ENCODE measurements at regions not wholly inside any gene's neighbourhood (a gene's known extent, or its start where the extent isn't known, plus 50 kb on each side); places are given as distances from the start of the nearest gene placed in this dataset.

DNA sequence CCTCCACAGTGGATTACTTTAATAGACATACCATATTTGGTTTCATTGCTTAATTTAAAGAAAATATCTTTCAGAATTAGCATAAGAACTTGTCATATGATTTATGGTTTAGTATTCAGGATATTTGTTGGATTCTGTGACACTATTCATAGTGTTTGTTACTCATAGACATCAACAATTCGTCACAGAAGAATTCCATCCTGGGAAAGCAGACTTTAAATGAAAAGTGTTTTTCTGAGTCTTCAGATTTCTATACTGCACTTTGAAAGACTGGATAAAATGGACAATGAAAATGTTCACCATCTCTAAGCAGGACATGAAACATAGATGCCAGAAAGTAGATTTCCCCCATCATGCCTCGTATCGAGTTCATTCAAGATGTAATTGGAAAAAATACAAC is 435.6 kb upstream of the ONECUT1 start:
- no peaks in the 10 kb centered on the region for H3K4me1 ChIP-seq (ENCODE audit: insufficient read depth)
- no peak for TF ChIP-seq EP300 (IDR thresholded peaks at IDR 0.05)
- no peak for TF ChIP-seq POLR2A (IDR thresholded peaks at IDR 0.05)
- TF ChIP-seq, protein P1, sequence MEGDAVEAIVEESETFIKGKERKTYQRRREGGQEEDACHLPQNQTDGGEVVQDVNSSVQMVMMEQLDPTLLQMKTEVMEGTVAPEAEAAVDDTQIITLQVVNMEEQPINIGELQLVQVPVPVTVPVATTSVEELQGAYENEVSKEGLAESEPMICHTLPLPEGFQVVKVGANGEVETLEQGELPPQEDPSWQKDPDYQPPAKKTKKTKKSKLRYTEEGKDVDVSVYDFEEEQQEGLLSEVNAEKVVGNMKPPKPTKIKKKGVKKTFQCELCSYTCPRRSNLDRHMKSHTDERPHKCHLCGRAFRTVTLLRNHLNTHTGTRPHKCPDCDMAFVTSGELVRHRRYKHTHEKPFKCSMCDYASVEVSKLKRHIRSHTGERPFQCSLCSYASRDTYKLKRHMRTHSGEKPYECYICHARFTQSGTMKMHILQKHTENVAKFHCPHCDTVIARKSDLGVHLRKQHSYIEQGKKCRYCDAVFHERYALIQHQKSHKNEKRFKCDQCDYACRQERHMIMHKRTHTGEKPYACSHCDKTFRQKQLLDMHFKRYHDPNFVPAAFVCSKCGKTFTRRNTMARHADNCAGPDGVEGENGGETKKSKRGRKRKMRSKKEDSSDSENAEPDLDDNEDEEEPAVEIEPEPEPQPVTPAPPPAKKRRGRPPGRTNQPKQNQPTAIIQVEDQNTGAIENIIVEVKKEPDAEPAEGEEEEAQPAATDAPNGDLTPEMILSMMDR (IDR thresholded peaks at IDR 0.05): no peak
- H3K4me3 ChIP-seq: no peak overlapping the region
- no peaks in the 10 kb centered on the region for H3K9me3 ChIP-seq
- H3K27ac ChIP-seq: no peak overlapping the region
- no peak for DNase-seq
- H3K27me3 ChIP-seq: no peaks in the 10 kb centered on the region
- intact Hi-C loops (cut with DNase I): no loop called here
- H3K36me3 ChIP-seq: no peaks in the 10 kb centered on the region
- 51 to 85% (median 70%) methylated on average over 3 of the region's 3 CpGs for WGBS, 3 donors

DNA sequence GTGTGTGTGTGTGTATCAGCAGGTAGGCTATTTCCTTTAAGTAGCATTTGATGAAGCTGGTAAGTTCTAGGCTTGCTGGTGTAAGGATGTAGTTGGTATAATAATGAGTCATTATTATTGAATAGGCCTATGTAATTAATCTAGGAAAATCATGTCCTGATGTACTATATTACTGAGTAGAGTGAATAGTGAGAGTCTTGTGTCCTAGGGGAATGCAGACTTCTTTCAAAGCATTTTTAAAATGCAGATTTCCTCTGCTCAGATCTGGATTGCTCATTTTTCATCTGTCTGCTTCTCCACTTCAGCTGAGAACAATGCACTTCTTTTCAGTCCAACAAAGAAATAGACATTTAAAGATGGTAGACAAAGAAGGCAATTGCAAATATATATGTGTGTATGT is 434.2 kb upstream of the ONECUT1 start:
- Histone ChIP-seq H3K4me1 (ENCODE audit: insufficient read depth) (no peaks in the 10 kb centered on the region), H3K27me3 (no peaks in the 10 kb centered on the region), H3K9me3 (no peaks in the 10 kb centered on the region), H3K36me3 (no peaks in the 10 kb centered on the region), H3K4me3 (no peak overlapping the region), H3K27ac (no peak overlapping the region)
- TF ChIP-seq, protein P1 (IDR thresholded peaks at IDR 0.05): no peak
- TF ChIP-seq POLR2A (IDR thresholded peaks at IDR 0.05) (no peak), EP300 (IDR thresholded peaks at IDR 0.05) (no peak)
- DNase-seq: no peak
- intact Hi-C loops (cut with DNase I): no loop called here

DNA sequence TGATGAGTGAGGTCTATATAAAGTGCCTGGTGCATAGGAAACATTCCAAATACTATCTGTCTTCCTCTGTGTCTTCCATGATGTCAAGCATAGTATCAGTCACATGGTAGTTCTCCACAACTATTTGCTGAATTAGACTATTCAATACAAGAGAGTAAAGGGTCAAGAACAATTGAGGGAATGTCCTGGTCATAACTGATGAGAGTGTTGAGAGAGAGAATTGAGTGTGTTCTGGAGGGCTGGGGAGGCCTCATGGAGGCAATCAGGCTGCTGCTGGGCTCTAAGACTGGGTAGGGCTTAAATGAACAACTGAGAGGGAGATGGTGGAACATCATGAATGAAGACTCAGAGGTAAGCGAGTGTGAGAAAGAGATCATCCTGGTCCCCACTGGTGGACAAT is 433.7 kb upstream of the ONECUT1 start:
- Histone ChIP-seq H3K4me1 (ENCODE audit: insufficient read depth) (no peaks in the 10 kb centered on the region), H3K36me3 (no peaks in the 10 kb centered on the region), H3K4me3 (no peak overlapping the region), H3K27me3 (no peaks in the 10 kb centered on the region), H3K9me3 (no peaks in the 10 kb centered on the region), H3K27ac (no peak overlapping the region)
- DNase-seq: no peak
- no peak for TF ChIP-seq POLR2A (IDR thresholded peaks at IDR 0.05)
- TF ChIP-seq EP300 (IDR thresholded peaks at IDR 0.05): no peak
- TF ChIP-seq, protein P1 (IDR thresholded peaks at IDR 0.05): no peak
- 90 to 97% (median 91%) methylated on average over 1 of the region's 1 CpG for WGBS, 3 donors
- intact Hi-C loops (cut with DNase I): no loop called here

DNA sequence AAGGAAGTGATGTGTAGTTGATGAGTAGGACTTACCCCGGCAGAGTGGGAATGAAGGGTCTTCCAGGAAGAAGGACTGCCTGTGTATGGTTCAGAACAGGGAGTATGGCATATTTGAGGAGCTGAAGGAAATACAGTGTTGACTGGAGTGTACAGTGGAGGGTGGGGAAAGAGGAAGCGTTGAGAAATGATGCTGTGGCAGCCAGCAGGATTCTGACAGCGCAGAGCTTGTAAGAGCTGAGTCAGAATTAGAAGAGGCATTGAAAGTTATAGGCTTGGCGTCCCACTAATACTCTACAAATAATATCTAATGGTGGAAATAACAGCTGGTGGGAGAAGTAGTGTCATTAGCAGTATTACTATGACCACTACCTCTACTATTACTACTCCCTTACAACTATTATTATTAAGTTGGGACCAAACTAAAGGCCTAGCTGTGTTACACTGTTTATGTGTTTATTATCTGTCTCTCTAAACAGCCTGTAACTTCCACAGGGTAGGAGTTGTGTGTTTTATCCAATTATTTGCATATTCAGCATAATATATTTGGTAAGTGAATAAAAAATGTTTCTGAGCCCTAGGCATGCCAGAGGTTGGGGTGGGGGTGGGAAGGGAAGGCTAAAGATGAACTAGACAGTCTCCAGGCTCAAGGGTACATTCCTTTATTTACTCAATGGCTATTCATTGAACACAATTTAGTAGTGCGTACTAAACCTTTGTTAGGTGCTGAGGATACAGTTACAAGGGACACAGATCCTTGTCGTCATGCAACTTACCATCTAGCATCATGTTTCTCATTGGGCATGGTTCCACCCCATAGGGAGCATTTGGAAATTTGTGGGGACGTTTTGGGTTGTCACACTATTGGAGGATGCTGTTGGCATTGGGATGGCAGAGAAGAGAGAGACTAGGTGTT is 428.8 kb upstream of the ONECUT1 start:
- intact Hi-C loops (cut with DNase I): no loop called here
- no peak overlapping the region for H3K27ac ChIP-seq
- H3K27me3 ChIP-seq: no peaks in the 10 kb centered on the region
- DNase-seq: no peak
- 62 to 84% (median 73%) methylated on average over 7 of the region's 7 CpGs for WGBS, 3 donors
- H3K9me3 ChIP-seq: no peaks in the 10 kb centered on the region
- TF ChIP-seq, protein P1 (IDR thresholded peaks at IDR 0.05): no peak
- TF ChIP-seq POLR2A (IDR thresholded peaks at IDR 0.05) (no peak), EP300 (IDR thresholded peaks at IDR 0.05) (no peak)
- H3K4me3 ChIP-seq: no peak overlapping the region
- no peaks in the 10 kb centered on the region for H3K4me1 ChIP-seq (ENCODE audit: insufficient read depth)
- H3K36me3 ChIP-seq: no peaks in the 10 kb centered on the region
